HG02588 (cell line): ENCODE measurements at regions not wholly inside any gene's neighbourhood (a gene's known extent, or its start where the extent isn't known, plus 50 kb on each side); places are given as distances from the start of the nearest gene placed in this dataset.

Experiments
- ATAC-seq: cut with Tn5 transposase; IDR thresholded peaks from one replicate; pipeline ENCODE4 v1.9.1; 2021; ENCODE audit warnings: mild to moderate bottlenecking, moderate library complexity; ENCODE audit not compliant: unreplicated experiment

GRCh38 chr4:111689214-111689613 is 456.0 kb upstream of the FAM241A start:
- ATAC-seq, result no peak

GRCh38 chr4:111689731-111690130 is 455.5 kb upstream of the FAM241A start:
- no peak for ATAC-seq

GRCh38 chr4:111693758-111694157 is 451.5 kb upstream of the FAM241A start:
- no peak for ATAC-seq

GRCh38 chr4:111695677-111696076 is 449.6 kb upstream of the FAM241A start:
- no peak for ATAC-seq

GRCh38 chr4:111696505-111696904 is 448.7 kb upstream of the FAM241A start:
- ATAC-seq, result no peak

- no peak for ATAC-seq
Measured at GRCh38 chr4:111697176-111697942, 447.9 kb upstream of the FAM241A start.

GRCh38 chr4:111698361-111698760 is 446.9 kb upstream of the FAM241A start:
- no peak for ATAC-seq

GRCh38 chr4:111699165-111699564 is 446.1 kb upstream of the FAM241A start:
- ATAC-seq, result no peak

- ATAC-seq, result no peak
Measured at GRCh38 chr4:111701102-111701501, 444.2 kb upstream of the FAM241A start.

GRCh38 chr4:111707491-111707890 is 437.8 kb upstream of the FAM241A start:
- no peak for ATAC-seq

GRCh38 chr4:111712093-111712677 is 433.1 kb upstream of the FAM241A start:
- no peak for ATAC-seq

GRCh38 chr4:111713276-111713675 is 432.0 kb upstream of the FAM241A start:
- no peak for ATAC-seq

- no peak for ATAC-seq
Measured at GRCh38 chr4:111717921-111718320, 427.3 kb upstream of the FAM241A start.

- no peak for ATAC-seq
Measured at GRCh38 chr4:111718763-111719559, 426.3 kb upstream of the FAM241A start.

GRCh38 chr4:111720866-111721265 is 424.4 kb upstream of the FAM241A start:
- no peak for ATAC-seq

GRCh38 chr4:111722213-111722720 is 423.0 kb upstream of the FAM241A start:
- ATAC-seq, result no peak

- ATAC-seq, result no peak
Measured at GRCh38 chr4:111736516-111736915, 408.7 kb upstream of the FAM241A start.

GRCh38 chr4:111744847-111745246 is 400.4 kb upstream of the FAM241A start:
- no peak for ATAC-seq

- no peak for ATAC-seq
Measured at GRCh38 chr4:111748157-111748556, 397.1 kb upstream of the FAM241A start.

GRCh38 chr4:111754003-111754402 is 391.3 kb upstream of the FAM241A start:
- no peak for ATAC-seq

GRCh38 chr4:111755571-111755970 is 389.7 kb upstream of the FAM241A start:
- no peak for ATAC-seq

- no peak for ATAC-seq
Measured at GRCh38 chr4:111761531-111761930, 383.7 kb upstream of the FAM241A start.
